Stomach (tissue), 4 donors: ENCODE measurements at regions not wholly inside any gene's neighbourhood (a gene's known extent, or its start where the extent isn't known, plus 50 kb on each side); places are given as distances from the start of the nearest gene placed in this dataset.

Experiments used
- EP300 ChIP-seq: sonication (generic); formaldehyde crosslinking; IDR thresholded peaks from one replicate; pipeline ENCODE4 v1.6.1; 2017; ENCODE audit warnings: antibody characterized with exemption
- POLR2A ChIP-seq, 4 donors: fragments of 450-650 bp; IDR thresholded peaks; one replicate each; pipeline ENCODE4 v1.6.1; 2016; ENCODE audit warnings: antibody characterized with exemption in 4 of 4, control low read depth in 2 of 4, mild to moderate bottlenecking in 1 of 4, moderate library complexity in 1 of 4
- POLR2AphosphoS5 ChIP-seq, 3 donors: sonication (generic); formaldehyde crosslinking; IDR thresholded peaks; one replicate each; pipeline ENCODE4 v1.6.1; 2016; ENCODE audit warnings: antibody characterized with exemption in 3 of 3
- TF ChIP-seq, protein P1 (sequence below), 7 experiments: fragments of 450-650 bp in 4 of 7; fragments of 200-600 bp in 3 of 7; sonication (generic) in 3 of 7; IDR thresholded peaks; one replicate each; pipeline ENCODE4 v1.5.1; 2016 to 2019; ENCODE audit warnings: antibody characterized with exemption in 7 of 7, control low read depth in 2 of 7, mild to moderate bottlenecking in 1 of 7

GRCh38 chr14:34062353-34062973 lies 111.6 kb upstream of the EGLN3 start:
- TF ChIP-seq, protein P1, sequence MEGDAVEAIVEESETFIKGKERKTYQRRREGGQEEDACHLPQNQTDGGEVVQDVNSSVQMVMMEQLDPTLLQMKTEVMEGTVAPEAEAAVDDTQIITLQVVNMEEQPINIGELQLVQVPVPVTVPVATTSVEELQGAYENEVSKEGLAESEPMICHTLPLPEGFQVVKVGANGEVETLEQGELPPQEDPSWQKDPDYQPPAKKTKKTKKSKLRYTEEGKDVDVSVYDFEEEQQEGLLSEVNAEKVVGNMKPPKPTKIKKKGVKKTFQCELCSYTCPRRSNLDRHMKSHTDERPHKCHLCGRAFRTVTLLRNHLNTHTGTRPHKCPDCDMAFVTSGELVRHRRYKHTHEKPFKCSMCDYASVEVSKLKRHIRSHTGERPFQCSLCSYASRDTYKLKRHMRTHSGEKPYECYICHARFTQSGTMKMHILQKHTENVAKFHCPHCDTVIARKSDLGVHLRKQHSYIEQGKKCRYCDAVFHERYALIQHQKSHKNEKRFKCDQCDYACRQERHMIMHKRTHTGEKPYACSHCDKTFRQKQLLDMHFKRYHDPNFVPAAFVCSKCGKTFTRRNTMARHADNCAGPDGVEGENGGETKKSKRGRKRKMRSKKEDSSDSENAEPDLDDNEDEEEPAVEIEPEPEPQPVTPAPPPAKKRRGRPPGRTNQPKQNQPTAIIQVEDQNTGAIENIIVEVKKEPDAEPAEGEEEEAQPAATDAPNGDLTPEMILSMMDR (IDR thresholded peaks at IDR 0.05) = no peak
- no peak for TF ChIP-seq POLR2AphosphoS5 (IDR thresholded peaks at IDR 0.05)
- TF ChIP-seq POLR2A (IDR thresholded peaks at IDR 0.05) = no peak
- no peak for TF ChIP-seq EP300
